HUES64 (cell line): ENCODE measurements at regions not wholly inside any gene's neighbourhood (a gene's known extent, or its start where the extent isn't known, plus 50 kb on each side); places are given as distances from the start of the nearest gene placed in this dataset.

ENCODE experiments used
- H3K27ac ChIP-seq: 2 replicates; pipeline ENCODE4 v1.7.0; 2013; ENCODE audit warnings: low read depth, low read length, inconsistent platforms
- H3K27me3 ChIP-seq: 2 replicates; pipeline ENCODE4 v1.6.1; 2013; ENCODE audit warnings: mild to moderate bottlenecking, low read length; ENCODE audit not compliant: insufficient read depth
- H3K36me3 ChIP-seq: 2 replicates; pipeline ENCODE4 v1.6.1; 2013; ENCODE audit warnings: mild to moderate bottlenecking, low read length; ENCODE audit not compliant: insufficient read depth
- H3K4me1 ChIP-seq: 2 replicates; pipeline ENCODE4 v1.6.1; 2013; ENCODE audit warnings: mild to moderate bottlenecking, low read length, moderate library complexity; ENCODE audit not compliant: insufficient read depth
- H3K4me3 ChIP-seq: 2 replicates; pipeline ENCODE4 v1.5.1; 2013; ENCODE audit warnings: mild to moderate bottlenecking, low read length, moderate library complexity
- H3K9ac ChIP-seq: 2 replicates; pipeline ENCODE4 v1.6.1; 2013; ENCODE audit warnings: mild to moderate bottlenecking, low read depth, low read length
- H3K9me3 ChIP-seq: 2 replicates; pipeline ENCODE4 v1.6.1; 2013; ENCODE audit warnings: low read depth, low read length; ENCODE audit not compliant: insufficient read depth
- WGBS: fragments of 150-250, 120-280 bp; methylation state at CpG from one replicate; pipeline ENCODE4 v1.1.7; 2013; ENCODE audit warnings: missing lambda C conversion rate; 5-methylcytosine and 5-hydroxymethylcytosine counted together

DNA sequence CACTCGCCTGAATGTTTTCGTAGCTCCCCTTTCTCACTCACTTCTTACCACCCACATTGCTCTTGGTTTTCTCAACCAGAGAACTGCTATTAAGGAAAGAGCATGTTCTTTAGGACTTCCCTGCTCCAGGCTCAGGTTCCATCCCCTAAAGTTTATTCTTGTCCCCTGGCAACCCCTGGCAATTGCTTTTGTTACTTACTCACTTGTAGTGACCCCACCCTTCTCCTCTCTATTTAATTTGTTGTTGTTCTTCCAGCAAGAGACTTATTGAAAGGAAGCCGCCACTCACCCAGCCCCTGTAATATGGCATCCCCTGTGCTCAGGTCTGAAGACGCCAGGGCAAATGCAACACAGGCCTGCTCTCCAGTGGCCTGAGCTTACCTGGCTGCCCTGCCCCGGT lies 233.7 kb upstream of the SOX21 start:
- Histone ChIP-seq H3K36me3 (no peaks in the 10 kb centered on the region), H3K9me3 (peaks cover 12% of the 10 kb centered on the region), H3K9ac (no peak overlapping the region), H3K4me3 (no peak overlapping the region), H3K4me1 (peaks cover 32% of the 10 kb centered on the region), H3K27me3 (no peaks in the 10 kb centered on the region), H3K27ac (no peak overlapping the region)
- WGBS = 93% methylated on average over 5 of the region's 5 CpGs

DNA sequence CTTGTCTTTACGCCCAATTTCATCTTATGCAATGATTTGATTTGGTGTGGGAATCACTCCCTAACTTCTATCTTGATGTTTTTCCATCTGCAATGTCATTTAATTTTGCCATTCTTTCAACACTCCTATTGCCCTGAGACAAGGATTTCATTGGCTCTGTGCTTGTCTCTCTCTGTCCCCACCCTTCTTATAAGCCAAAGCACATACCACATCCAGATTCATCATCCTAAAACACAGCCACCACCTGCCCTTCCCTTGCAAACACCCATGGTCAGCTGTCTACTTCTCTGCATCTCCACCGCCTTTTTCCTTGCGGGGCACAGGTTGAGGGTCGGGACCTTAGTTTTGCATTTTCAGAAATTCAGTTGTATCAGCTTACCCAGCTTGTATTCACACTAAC lies 225.8 kb upstream of the SOX21 start:
- H3K27ac ChIP-seq = no peak overlapping the region
- H3K9ac ChIP-seq = no peak overlapping the region
- H3K27me3 ChIP-seq = no peaks in the 10 kb centered on the region
- no peaks in the 10 kb centered on the region for H3K36me3 ChIP-seq
- H3K9me3 ChIP-seq = peaks cover 17% of the 10 kb centered on the region
- H3K4me3 ChIP-seq = no peak overlapping the region
- H3K4me1 ChIP-seq = no peaks in the 10 kb centered on the region
- WGBS = 90% methylated on average over 4 of the region's 4 CpGs

DNA sequence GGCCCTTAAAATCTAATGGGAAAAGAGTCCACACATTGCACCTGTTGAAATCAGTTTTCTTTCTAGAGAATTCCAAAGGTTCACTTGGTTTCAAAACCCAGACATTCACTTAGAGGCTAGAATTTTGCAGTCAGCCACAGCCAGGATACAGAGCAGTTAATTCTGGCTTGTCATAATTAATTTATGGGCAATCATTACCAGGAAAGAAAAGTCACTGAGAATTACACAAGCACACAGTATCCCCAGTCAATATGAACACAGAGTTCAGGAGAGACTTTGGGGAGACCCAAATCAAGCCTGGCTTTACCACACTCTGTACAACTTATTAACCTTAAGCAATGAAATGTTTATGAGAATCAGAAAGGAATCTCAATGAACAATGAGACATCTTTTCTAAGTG lies 224.3 kb upstream of the SOX21 start:
- H3K4me1 ChIP-seq = no peaks in the 10 kb centered on the region
- H3K27ac ChIP-seq = no peak overlapping the region

DNA sequence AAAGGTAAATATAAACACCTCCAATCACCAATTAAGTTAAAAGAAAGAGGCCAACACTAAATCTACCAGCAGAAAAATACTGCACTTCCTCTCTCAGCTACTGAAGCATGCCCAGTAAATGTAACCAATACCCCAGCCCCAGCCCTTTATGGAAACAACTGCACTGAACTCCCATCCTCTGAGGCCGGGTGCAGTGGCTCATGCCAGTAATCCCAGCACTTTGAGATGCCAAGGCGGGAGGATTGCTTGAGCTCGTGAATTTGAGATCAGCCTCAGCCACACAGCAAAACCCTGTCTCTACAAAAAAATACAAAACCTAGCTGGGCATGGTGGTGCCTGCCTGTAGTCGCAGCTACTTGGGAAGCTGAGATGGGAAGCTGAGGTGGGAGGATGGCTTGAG lies 221.6 kb upstream of the SOX21 start:
- peaks cover 6% of the 10 kb centered on the region; the same call in 1 of the 2 replicates for H3K9me3 ChIP-seq
- no peak overlapping the region for H3K4me3 ChIP-seq
- H3K27me3 ChIP-seq = no peaks in the 10 kb centered on the region
- H3K36me3 ChIP-seq = no peaks in the 10 kb centered on the region
- H3K9ac ChIP-seq = no peak overlapping the region
- WGBS = 96% methylated on average over 4 of the region's 4 CpGs
- H3K27ac ChIP-seq = no peak overlapping the region
- no peaks in the 10 kb centered on the region for H3K4me1 ChIP-seq

More for the DNA sequence above, 224.3 kb upstream of the SOX21 start:
- no peak overlapping the region for H3K9ac ChIP-seq
- no peak overlapping the region for H3K4me3 ChIP-seq
- peaks cover 6% of the 10 kb centered on the region; the same call in 1 of the 2 replicates for H3K9me3 ChIP-seq
- no peaks in the 10 kb centered on the region for H3K27me3 ChIP-seq
- H3K36me3 ChIP-seq = no peaks in the 10 kb centered on the region

DNA sequence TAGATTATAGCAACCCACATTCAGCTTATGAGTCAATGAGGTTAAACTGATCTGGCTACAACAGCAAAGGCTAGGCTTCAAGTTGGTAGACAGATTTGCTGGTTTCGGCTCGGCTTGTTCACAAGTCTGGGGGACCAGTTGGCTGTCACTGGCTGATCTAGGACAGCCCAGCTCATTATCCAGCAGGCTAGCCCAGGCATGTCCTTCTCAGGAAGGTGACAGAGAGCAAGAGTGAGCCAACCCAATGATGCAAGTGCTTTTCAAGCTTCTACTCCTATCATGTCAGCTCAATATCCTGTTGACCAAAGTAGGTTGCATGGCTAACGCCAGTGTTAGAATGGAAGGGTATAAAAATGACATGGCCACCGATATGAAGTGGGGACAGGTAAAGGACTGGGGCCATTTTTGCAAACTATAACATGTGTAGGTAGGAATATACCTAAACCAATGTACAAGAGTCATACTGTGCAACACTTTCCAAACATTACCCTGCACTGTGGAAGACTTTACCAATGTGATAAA lies 220.9 kb upstream of the SOX21 start:
- no peak overlapping the region for H3K4me3 ChIP-seq
- H3K9me3 ChIP-seq = peaks cover 6% of the 10 kb centered on the region; the same call in 1 of the 2 replicates
- H3K9ac ChIP-seq = no peak overlapping the region
- H3K36me3 ChIP-seq = no peaks in the 10 kb centered on the region
- WGBS = 98% methylated on average over 4 of the region's 4 CpGs
- H3K27ac ChIP-seq = no peak overlapping the region
- no peaks in the 10 kb centered on the region for H3K27me3 ChIP-seq
- H3K4me1 ChIP-seq = no peaks in the 10 kb centered on the region

DNA sequence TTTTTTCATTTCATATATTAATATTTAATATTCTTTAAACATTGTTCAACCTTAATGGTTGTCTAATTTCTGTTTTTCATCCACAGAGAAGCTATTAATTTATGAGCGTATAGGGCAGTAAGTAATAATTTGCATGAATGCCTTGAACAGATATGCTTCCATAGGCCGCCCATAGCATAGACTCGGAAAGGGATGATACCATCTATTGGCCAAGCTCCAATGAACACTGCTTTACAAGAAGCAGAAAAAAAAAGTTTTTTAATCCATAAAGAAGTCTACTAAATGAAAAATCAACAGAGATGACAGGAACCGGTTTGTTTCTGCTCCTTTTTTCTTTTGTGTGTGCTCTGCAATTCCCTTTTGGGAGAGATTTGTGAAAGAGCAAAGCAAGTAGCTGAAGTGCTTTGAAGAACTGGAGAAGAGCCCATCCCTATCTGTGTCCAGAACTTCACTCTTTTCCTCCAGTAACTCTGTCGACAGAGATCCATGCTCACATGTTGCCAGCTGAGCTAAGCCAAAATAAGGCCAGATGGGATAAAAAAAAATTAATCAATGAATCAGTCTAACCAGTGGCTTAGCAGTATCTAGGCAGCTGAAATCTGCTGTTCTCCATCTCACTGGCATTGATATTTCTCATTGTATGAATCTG lies 215.9 kb upstream of the SOX21 start:
- Histone ChIP-seq H3K36me3 (no peaks in the 10 kb centered on the region), H3K4me1 (no peaks in the 10 kb centered on the region), H3K27ac (no peak overlapping the region), H3K9me3 (peaks cover 3% of the 10 kb centered on the region; the same call in 1 of the 2 replicates), H3K9ac (no peak overlapping the region), H3K27me3 (no peaks in the 10 kb centered on the region), H3K4me3 (no peak overlapping the region)
- WGBS = 93% methylated on average over 5 of the region's 5 CpGs

DNA sequence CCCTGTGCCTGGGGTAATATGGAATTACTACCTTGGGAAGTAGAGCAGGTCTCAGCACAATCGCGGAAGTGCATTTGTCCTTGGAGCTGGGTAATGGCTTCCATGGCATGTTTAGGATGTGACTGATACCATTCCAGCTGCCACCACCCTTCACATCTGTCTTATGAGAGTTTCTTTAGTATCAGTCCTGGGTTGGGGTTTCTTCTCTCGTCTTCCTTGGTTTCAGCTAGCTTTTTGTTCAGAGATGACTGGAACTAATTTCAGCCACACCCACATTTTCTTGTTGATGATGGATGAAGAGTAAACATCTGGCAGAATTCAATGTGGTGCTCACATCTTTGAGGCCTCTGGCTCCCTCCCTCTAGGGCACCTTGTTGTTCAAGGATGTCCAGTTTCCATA lies 212.9 kb upstream of the SOX21 start:
- no peak overlapping the region for H3K9ac ChIP-seq
- H3K27ac ChIP-seq = no peak overlapping the region
- no peak overlapping the region for H3K4me3 ChIP-seq
- peaks cover 17% of the 10 kb centered on the region for H3K4me1 ChIP-seq
- H3K36me3 ChIP-seq = no peaks in the 10 kb centered on the region
- H3K27me3 ChIP-seq = no peaks in the 10 kb centered on the region
- no peaks in the 10 kb centered on the region for H3K9me3 ChIP-seq
- WGBS = 90% methylated on average over 2 of the region's 3 CpGs

DNA sequence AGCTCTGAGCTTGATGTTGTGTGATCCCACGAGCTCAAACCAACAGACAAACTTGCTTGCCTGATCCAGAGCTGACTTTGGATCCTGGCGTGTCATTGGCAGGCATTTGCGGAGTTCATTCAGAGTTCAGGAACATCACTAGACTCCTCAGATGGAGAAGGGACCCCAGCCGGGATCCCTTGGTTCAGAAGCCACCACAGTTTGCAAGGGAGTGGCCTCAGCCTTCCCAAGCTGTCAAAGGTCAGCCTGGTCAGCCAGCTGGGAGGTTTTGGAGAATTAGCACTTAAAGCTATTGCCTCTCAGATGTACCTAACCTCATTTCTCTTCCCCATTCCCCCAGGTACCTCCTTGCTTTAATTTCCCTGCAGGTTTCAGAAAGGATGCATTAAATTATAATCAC lies 208.8 kb upstream of the SOX21 start:
- Histone ChIP-seq H3K27me3 (no peaks in the 10 kb centered on the region), H3K4me3 (no peak overlapping the region), H3K9ac (no peak overlapping the region), H3K9me3 (no peaks in the 10 kb centered on the region), H3K4me1 (peaks cover 24% of the 10 kb centered on the region), H3K27ac (no peak overlapping the region), H3K36me3 (no peaks in the 10 kb centered on the region)
- WGBS = 76% methylated on average over 4 of the region's 4 CpGs

DNA sequence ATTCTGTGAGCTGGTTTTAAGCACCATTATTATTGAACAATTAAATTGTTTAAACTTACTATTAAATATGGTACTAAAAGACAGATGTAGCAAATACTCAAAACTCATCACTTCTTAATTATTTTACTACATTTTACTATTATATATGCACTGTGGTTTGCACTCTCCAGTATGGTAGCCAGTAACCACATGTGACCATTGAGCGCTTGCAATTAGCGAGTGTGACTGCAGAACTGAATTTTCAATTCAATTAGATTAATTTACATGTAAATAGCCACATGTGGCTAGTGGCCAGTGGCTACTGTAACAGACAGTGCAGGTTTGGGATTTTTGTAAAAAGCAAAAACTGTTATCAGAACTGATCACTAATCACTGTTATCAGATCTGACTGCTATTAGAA lies 208.2 kb upstream of the SOX21 start:
- H3K9me3 ChIP-seq = no peaks in the 10 kb centered on the region
- H3K9ac ChIP-seq = no peak overlapping the region
- no peaks in the 10 kb centered on the region for H3K36me3 ChIP-seq
- H3K4me1 ChIP-seq = peaks cover 24% of the 10 kb centered on the region
- H3K27ac ChIP-seq = no peak overlapping the region
- H3K4me3 ChIP-seq = no peak overlapping the region
- 76% methylated on average over 2 of the region's 2 CpGs for WGBS
- no peaks in the 10 kb centered on the region for H3K27me3 ChIP-seq

DNA sequence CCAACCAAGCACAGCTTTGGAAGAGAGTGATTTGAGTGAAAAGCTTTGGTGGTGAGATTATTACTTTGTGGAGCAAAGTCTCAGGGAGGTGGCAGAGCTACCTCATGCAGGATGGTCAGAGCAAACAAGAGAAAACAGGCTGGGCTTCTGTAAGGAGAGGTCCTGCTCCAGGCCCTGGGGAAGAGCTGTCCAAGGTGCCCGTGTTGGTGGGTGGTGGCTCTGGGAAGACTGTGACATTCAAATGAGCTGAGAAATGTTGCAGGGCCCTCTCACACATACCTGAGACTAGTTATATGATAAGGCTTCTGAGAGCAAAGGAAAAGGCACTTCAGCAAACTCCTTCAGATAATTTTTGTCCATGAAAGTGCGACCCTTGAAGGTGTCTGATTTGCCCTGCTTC lies 205.5 kb upstream of the SOX21 start:
- 55% methylated on average over 2 of the region's 2 CpGs for WGBS
- Histone ChIP-seq H3K36me3 (no peaks in the 10 kb centered on the region), H3K27me3 (no peaks in the 10 kb centered on the region), H3K4me3 (no peak overlapping the region), H3K4me1 (peaks cover 24% of the 10 kb centered on the region), H3K9me3 (no peaks in the 10 kb centered on the region), H3K9ac (no peak overlapping the region), H3K27ac (no peak overlapping the region)

DNA sequence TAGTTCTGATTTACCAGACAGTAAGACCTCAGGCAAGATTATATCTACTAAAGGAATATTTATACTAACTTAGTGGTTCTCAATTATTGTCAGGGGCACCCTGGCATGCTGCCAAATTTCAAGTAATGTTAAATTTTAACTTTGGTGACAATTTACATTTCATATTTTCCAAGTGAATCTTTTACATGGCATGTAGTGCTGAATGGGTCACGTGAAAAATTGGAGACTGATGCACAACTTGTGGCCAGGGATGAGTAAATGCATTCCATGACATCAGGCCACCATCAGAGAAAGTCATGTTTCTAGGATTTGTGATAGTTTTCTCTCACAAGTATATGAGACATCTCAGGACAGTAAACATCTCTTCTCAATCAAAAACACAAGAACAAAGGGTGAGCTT lies 202.6 kb upstream of the SOX21 start:
- Histone ChIP-seq H3K4me1 (peaks cover 4% of the 10 kb centered on the region; the same call in 1 of the 2 replicates), H3K4me3 (no peak overlapping the region), H3K9me3 (no peaks in the 10 kb centered on the region), H3K27ac (no peak overlapping the region), H3K9ac (no peak overlapping the region), H3K36me3 (no peaks in the 10 kb centered on the region), H3K27me3 (no peaks in the 10 kb centered on the region)
- whole genome bisulfite sequencing = 86% methylated on average over 1 of the region's 1 CpG

DNA sequence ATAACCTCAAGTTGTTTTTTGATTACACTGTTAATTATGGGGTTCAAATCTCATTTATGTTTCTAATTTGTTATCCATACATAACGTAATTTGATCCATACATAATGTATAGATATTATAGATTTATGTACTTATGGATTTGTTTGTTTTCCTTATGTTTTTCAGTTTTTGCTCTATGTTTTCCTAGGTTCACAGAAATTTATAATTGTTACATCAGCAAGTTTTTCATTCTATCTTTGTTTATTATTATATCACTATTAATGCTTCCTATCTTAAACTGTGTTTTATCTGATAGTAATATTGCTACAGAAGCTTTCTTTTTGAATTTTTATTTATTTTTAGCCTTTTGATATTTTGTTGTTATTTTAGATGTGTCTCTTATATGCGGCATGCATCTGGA lies 194.3 kb upstream of the SOX21 start:
- Histone ChIP-seq H3K27me3 (no peaks in the 10 kb centered on the region), H3K4me1 (no peaks in the 10 kb centered on the region), H3K4me3 (no peak overlapping the region), H3K27ac (no peak overlapping the region), H3K9me3 (no peaks in the 10 kb centered on the region), H3K9ac (no peak overlapping the region), H3K36me3 (no peaks in the 10 kb centered on the region)
- no CpG with 5 or more reads among the region's 2 CpGs for WGBS
